Testis (tissue), 2 donors: ENCODE measurements at regions not wholly inside any gene's neighbourhood (a gene's known extent, or its start where the extent isn't known, plus 50 kb on each side); places are given as distances from the start of the nearest gene placed in this dataset.

Source experiments
- DNase-seq: peaks from one replicate; pipeline ENCODE4 v3.0.0-alpha.2; 2019
- H3K27ac ChIP-seq, 2 donors: fragments of 200-600 bp; sonication (generic); one replicate each; pipeline ENCODE4 v1.5.1; 2019
- H3K27me3 ChIP-seq: fragments of 200-600 bp; sonication (generic); one replicate; pipeline ENCODE4 v1.5.1; 2019
- H3K36me3 ChIP-seq: fragments of 200-600 bp; sonication (generic); one replicate; pipeline ENCODE4 v1.5.1; 2017; ENCODE audit warnings: low read depth; ENCODE audit errors: missing control alignments
- H3K4me1 ChIP-seq: fragments of 200-600 bp; sonication (generic); one replicate; pipeline ENCODE4 v1.5.1; 2019
- H3K4me3 ChIP-seq, 2 donors: fragments of 200-600 bp; sonication (generic); one replicate each; pipeline ENCODE4 v1.5.1; 2017 to 2019
- H3K9me3 ChIP-seq: fragments of 200-600 bp; sonication (generic); one replicate; pipeline ENCODE4 v1.5.1; 2017
- POLR2A ChIP-seq: fragments of 450-650 bp; IDR thresholded peaks from one replicate; pipeline ENCODE4 v1.6.1; 2017; ENCODE audit warnings: antibody characterized with exemption, mild to moderate bottlenecking, moderate library complexity
- WGBS, 2 donors: methylation state at CpG; one replicate each; pipeline ENCODE4 v1.1.5; 2018; 5-methylcytosine and 5-hydroxymethylcytosine counted together
- intact Hi-C: fragments of 100-400 bp; cut with DNase I; formaldehyde crosslinking; loops from one replicate; pipeline ENCODE4 v1.15.1; 2023; ENCODE audit warnings: low total_unique reads
- TF ChIP-seq, protein P1 (sequence below), 3 experiments: fragments of 450-650 bp in 2 of 3; fragments of 200-600 bp in 1 of 3; sonication (generic) in 1 of 3; IDR thresholded peaks; one replicate each; pipeline ENCODE4 v1.5.1; 2016 to 2019; ENCODE audit warnings: antibody characterized with exemption in 3 of 3, mild to moderate bottlenecking in 2 of 3, moderate library complexity in 1 of 3

DNA sequence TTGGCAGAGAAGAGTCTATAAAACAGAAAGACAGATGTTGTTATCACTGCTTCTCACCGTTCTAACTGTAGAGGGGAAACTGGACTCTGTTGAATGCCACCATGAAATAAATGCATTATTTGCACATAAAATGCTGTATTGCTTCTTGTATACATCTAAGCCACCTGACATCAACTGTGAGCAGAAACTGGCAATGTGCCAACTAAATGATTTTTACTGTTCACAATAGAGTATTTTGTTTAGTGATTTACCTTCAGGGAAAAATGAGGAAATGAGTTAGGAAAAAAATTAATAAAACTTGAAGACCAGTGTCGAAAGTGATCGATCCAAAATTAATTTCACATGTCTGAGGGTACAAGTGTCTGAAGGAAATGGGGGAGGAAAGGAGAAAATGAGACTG lies 65.9 kb upstream of the TNIP3 start:
- Histone ChIP-seq H3K36me3 (no peaks in the 10 kb centered on the region), H3K27ac (no peak overlapping the region), H3K27me3 (no peaks in the 10 kb centered on the region), H3K9me3 (no peaks in the 10 kb centered on the region), H3K4me3 (no peak overlapping the region), H3K4me1 (no peaks in the 10 kb centered on the region)
- no peak for DNase-seq
- TF ChIP-seq, protein P1, sequence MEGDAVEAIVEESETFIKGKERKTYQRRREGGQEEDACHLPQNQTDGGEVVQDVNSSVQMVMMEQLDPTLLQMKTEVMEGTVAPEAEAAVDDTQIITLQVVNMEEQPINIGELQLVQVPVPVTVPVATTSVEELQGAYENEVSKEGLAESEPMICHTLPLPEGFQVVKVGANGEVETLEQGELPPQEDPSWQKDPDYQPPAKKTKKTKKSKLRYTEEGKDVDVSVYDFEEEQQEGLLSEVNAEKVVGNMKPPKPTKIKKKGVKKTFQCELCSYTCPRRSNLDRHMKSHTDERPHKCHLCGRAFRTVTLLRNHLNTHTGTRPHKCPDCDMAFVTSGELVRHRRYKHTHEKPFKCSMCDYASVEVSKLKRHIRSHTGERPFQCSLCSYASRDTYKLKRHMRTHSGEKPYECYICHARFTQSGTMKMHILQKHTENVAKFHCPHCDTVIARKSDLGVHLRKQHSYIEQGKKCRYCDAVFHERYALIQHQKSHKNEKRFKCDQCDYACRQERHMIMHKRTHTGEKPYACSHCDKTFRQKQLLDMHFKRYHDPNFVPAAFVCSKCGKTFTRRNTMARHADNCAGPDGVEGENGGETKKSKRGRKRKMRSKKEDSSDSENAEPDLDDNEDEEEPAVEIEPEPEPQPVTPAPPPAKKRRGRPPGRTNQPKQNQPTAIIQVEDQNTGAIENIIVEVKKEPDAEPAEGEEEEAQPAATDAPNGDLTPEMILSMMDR (IDR thresholded peaks at IDR 0.05): no peak
- TF ChIP-seq POLR2A: no peak
- 85 to 87% methylated on average over 3 of the region's 3 CpGs for WGBS, 2 donors
- intact Hi-C loops: no loop called here

DNA sequence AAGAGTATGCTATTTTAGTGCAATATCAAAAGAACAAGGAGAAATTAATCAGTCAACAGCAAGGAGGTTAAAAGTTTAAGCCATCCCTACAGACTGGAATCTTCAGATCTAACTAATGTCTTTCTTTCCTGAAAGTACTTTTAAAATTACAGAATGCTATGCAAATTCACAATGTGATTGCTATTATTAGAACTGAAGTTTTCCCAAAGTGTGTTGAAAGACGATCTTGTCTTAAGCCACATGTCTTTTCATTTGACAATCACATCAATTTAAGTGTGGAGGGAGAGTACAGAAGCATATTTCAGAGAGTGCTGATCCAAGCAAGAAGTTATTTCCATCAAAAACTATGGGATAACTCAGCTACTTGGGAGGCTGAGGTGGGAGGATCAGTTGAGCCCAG lies 64.7 kb upstream of the TNIP3 start:
- no peak for TF ChIP-seq POLR2A
- TF ChIP-seq, protein P1 (IDR thresholded peaks at IDR 0.05): no peak
- Histone ChIP-seq H3K27me3 (no peaks in the 10 kb centered on the region), H3K36me3 (no peaks in the 10 kb centered on the region), H3K9me3 (no peaks in the 10 kb centered on the region), H3K4me1 (no peaks in the 10 kb centered on the region), H3K27ac (no peak overlapping the region), H3K4me3 (no peak overlapping the region)
- intact Hi-C loops: no loop called here
- 55 to 57% methylated on average over 1 of the region's 1 CpG for WGBS, 2 donors
- no peak for DNase-seq

DNA sequence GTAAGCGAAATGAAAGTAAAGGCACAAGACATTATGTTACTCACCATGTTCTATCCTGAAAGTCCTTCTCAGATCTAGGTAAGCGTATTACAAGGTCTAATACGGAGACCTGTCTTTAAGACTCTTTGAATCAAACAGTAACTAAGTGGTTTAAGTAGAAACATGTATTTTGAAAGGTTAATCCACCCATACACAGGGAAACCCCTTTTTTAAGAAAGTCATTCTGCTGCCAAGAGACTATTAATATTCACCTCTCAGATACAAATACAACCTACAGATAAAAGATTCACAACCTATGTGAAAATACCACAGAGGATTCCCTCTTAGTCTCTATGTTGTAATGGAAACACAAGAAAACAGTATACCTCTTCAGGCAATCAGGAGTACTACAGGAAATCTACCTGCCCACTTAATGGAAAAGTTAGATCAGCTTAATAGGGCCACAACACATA lies 63.2 kb upstream of the TNIP3 start:
- Histone ChIP-seq H3K27ac (no peak overlapping the region), H3K9me3 (no peaks in the 10 kb centered on the region), H3K27me3 (no peaks in the 10 kb centered on the region), H3K4me1 (no peaks in the 10 kb centered on the region), H3K4me3 (no peak overlapping the region), H3K36me3 (no peaks in the 10 kb centered on the region)
- TF ChIP-seq POLR2A: no peak
- TF ChIP-seq, protein P1 (IDR thresholded peaks at IDR 0.05): no peak
- DNase-seq: no peak
- intact Hi-C loops: no loop called here
- WGBS, 2 donors: 89 to 91% methylated on average over 3 of the region's 3 CpGs

DNA sequence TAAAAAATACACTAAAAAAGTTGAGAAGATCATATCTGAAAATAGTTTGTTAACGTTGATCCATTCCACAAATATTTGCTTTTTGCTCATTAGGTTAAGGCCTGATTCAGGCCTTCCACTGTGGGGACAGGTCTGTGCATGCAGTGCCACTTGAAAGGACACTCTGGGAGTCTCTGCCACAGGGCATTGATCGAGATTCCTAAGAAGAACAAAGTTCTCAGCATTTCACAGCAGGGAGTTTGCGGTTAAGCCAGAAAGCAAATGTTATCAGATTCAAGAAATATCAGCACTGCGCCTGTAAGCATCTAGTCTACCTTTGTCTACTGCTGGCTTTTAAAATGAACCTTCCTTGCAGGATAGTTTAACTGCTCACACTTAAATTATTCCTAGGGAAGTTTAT lies 62.2 kb upstream of the TNIP3 start:
- H3K4me1 ChIP-seq: no peaks in the 10 kb centered on the region
- no peak for TF ChIP-seq POLR2A
- TF ChIP-seq, protein P1 (IDR thresholded peaks at IDR 0.05): no peak
- intact Hi-C loops: no loop called here
- 90 to 91% methylated on average over 4 of the region's 4 CpGs for WGBS, 2 donors
- H3K9me3 ChIP-seq: no peaks in the 10 kb centered on the region
- no peaks in the 10 kb centered on the region for H3K36me3 ChIP-seq
- no peak overlapping the region for H3K27ac ChIP-seq
- no peaks in the 10 kb centered on the region for H3K27me3 ChIP-seq
- DNase-seq: no peak
- no peak overlapping the region for H3K4me3 ChIP-seq

DNA sequence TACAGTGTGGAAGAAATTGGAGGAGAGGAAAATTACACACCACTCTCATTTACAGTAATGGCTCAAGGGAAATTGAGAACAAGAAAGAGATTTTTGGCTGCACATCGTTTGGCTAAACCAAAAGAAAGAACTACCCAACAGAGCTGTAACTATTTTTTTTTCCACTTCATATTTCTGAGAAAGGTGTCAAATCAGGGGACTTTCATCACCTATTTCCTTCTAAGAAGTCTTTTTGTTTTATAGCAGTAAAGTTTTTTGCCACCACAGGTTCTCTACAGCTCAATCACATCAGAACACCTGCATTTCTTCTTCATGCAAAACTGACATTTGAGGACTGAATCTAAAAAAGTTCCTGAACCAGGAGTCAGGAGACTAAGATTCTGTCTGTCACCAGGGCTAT lies 57.5 kb upstream of the TNIP3 start:
- no peak overlapping the region for H3K4me3 ChIP-seq
- H3K4me1 ChIP-seq: no peaks in the 10 kb centered on the region
- H3K27ac ChIP-seq: no peak overlapping the region
- H3K36me3 ChIP-seq: no peaks in the 10 kb centered on the region
- no peak for DNase-seq
- H3K27me3 ChIP-seq: no peaks in the 10 kb centered on the region
- WGBS, 2 donors: 71 to 82% methylated on average over 1 of the region's 1 CpG
- H3K9me3 ChIP-seq: no peaks in the 10 kb centered on the region
- TF ChIP-seq, protein P1 (IDR thresholded peaks at IDR 0.05): no peak
- no peak for TF ChIP-seq POLR2A
- intact Hi-C loops: no loop called here
